VCaP (cell line): ENCODE measurements at regions not wholly inside any gene's neighbourhood (a gene's known extent, or its start where the extent isn't known, plus 50 kb on each side); places are given as distances from the start of the nearest gene placed in this dataset.
"Not testable (repeated sequence)": the region's sequence is repeated elsewhere in the genome, so short reads cannot be mapped to it uniquely, and the experiment has no call there.

Source experiments
- H3K27ac ChIP-seq: fragments of 450-650 bp; 2 replicates; pipeline ENCODE4 v1.5.1; 2017
- TF ChIP-seq, protein P1 (sequence below): fragments of 450-650 bp; conservative IDR thresholded peaks from 2 replicates; pipeline ENCODE4 v1.5.1; 2017; ENCODE audit warnings: mild to moderate bottlenecking, moderate library complexity

- TF ChIP-seq, protein P1, sequence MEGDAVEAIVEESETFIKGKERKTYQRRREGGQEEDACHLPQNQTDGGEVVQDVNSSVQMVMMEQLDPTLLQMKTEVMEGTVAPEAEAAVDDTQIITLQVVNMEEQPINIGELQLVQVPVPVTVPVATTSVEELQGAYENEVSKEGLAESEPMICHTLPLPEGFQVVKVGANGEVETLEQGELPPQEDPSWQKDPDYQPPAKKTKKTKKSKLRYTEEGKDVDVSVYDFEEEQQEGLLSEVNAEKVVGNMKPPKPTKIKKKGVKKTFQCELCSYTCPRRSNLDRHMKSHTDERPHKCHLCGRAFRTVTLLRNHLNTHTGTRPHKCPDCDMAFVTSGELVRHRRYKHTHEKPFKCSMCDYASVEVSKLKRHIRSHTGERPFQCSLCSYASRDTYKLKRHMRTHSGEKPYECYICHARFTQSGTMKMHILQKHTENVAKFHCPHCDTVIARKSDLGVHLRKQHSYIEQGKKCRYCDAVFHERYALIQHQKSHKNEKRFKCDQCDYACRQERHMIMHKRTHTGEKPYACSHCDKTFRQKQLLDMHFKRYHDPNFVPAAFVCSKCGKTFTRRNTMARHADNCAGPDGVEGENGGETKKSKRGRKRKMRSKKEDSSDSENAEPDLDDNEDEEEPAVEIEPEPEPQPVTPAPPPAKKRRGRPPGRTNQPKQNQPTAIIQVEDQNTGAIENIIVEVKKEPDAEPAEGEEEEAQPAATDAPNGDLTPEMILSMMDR, result no peak
- H3K27ac ChIP-seq, result no peak overlapping the region; the same call in 1 of the 2 replicates
Measured at GRCh38 chr6:91080871-91081270, 494.0 kb upstream of the MAP3K7 start.

DNA sequence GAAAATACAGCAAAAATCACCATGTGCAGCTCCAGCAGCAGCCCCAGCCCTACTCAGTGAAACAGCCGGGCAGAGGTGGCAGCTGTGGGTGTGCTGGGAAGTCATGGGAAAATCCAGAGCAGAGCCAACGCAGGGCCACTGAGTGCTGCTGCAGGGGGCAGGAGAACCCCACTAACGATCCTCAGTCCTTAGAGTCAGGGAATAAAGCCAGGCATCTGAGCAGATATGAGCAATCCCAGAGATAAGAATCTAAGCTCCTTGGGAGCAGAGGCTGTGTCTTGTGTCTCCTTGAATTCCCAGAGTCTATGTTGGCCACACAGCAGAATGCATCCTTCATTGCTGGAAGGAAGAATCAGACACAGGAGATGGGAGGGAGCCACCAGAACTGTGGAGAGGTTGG lies 493.1 kb upstream of the MAP3K7 start:
- TF ChIP-seq, protein P1, result no peak
- no peak overlapping the region for H3K27ac ChIP-seq

DNA sequence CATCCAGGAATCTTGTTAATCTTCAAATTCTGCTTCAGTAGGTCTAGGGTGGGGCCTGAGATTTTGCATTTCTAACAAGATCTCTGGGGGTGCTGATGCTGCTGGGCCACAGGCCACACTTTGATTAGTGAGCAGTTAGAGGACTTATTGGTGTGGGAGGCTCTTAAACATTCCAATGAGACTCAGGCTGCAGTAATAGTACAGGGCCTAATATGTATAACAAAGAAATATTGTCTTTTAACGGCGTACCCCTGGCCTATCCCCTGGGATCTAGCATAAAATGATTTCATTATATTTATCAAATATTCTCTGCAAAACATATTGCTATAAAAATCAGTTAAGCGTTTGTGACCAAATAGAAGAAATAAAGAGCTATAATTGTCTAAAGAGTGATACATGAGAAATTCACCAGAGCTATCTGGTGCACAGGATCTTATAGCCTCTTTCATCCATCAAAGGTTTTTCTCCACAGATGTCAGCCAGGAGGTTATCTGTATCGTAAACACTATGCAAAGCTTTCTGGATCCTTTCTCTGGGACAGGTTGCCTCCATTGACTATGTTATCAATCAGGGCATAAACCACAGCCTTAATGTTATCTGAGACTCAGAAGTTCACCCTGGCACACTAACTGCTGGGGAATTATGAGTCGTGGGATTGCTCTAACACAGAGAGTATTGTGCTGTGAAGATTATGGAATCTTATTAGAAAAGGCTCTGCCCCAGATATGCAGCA lies 488.5 kb upstream of the MAP3K7 start:
- TF ChIP-seq, protein P1, result no peak
- H3K27ac ChIP-seq, result no peak overlapping the region

- TF ChIP-seq, protein P1, result no peak
- no peak overlapping the region for H3K27ac ChIP-seq
Measured at GRCh38 chr6:91063362-91063761, 476.5 kb upstream of the MAP3K7 start.

DNA sequence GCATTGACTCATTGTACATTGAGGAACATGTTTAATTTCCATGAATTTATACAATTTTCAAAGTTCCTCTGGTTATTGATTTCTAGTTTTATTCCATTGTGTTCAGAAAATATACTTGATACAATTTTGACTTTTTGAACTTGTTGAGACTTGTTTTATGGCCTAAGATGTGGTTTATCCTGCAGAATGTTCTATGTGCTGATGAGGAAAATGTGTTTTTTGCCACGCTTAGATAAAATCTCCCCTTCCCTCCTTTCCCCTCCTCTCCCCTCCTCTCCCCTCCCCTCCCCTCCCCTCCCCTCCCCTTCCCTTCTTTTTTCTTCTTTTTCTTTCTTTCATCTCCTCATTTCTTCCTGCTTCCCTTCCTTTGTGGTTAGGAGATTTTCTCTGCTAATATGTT lies 470.8 kb upstream of the MAP3K7 start:
- TF ChIP-seq, protein P1, result no peak
- no peak overlapping the region for H3K27ac ChIP-seq

DNA sequence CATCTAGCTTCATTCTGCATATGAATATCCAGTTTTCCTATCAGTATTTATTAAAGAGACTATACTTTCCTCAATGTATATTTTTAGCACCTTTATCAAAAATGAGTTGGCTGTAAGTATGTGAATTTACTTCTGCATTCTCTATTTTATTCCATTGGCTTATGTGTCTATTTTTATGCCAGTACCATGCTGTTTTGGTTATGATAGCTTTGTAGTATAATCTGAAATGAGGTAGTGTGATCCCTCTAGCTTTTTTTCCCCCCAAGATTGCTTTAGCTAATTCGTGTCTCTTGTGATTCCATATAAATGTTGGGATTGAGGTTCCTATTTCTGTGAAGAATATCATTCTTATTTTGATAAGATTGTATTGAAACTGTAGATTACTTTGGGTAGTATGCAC lies 469.1 kb upstream of the MAP3K7 start:
- H3K27ac ChIP-seq, result no peak overlapping the region
- TF ChIP-seq, protein P1, result no peak

- not testable (repeated sequence) for H3K27ac ChIP-seq
Measured at GRCh38 chr6:91052473-91053450, 465.9 kb upstream of the MAP3K7 start.
